ENCODE measurements at regions not wholly inside any gene's neighbourhood (a gene's known extent, or its start where the extent isn't known, plus 50 kb on each side); places are given as distances from the start of the nearest gene placed in this dataset.

- H3K4me1 Mint-ChIP-seq (ENCODE audit: low read depth) = no peaks in the 10 kb centered on the region
- H3K9me3 Mint-ChIP-seq = peaks cover 54% of the 10 kb centered on the region
- no peaks in the 10 kb centered on the region; the same call in 1 of the 2 replicates for H3K27me3 Mint-ChIP-seq (ENCODE audit: insufficient read depth)
- TF ChIP-seq CTCF (IDR thresholded peaks at IDR 0.05) = no peak
- peaks cover 13% of the 10 kb centered on the region for H3K36me3 Mint-ChIP-seq (ENCODE audit: low read depth)
- DNase-seq = no peak
- no peak overlapping the region for H3K4me3 Mint-ChIP-seq
- no peak overlapping the region for H3K27ac Mint-ChIP-seq
Observed at GRCh38 chr22:49489821-49490220, 337.9 kb downstream of the BRD1 start.

- H3K36me3 Mint-ChIP-seq (ENCODE audit: low read depth) = peaks cover 14% of the 10 kb centered on the region
- H3K27ac Mint-ChIP-seq = no peak overlapping the region
- no peaks in the 10 kb centered on the region for H3K4me1 Mint-ChIP-seq (ENCODE audit: low read depth)
- TF ChIP-seq CTCF (IDR thresholded peaks at IDR 0.05) = no peak
- no peaks in the 10 kb centered on the region; the same call in 1 of the 2 replicates for H3K27me3 Mint-ChIP-seq (ENCODE audit: insufficient read depth)
- H3K4me3 Mint-ChIP-seq = no peak overlapping the region
- peaks cover 57% of the 10 kb centered on the region for H3K9me3 Mint-ChIP-seq
- no peak for DNase-seq
Observed at GRCh38 chr22:49488943-49489342, 338.7 kb downstream of the BRD1 start.

GRCh38 chr22:49487950-49488349 is 339.7 kb downstream of the BRD1 start:
- peaks cover 14% of the 10 kb centered on the region for H3K36me3 Mint-ChIP-seq (ENCODE audit: low read depth)
- no peaks in the 10 kb centered on the region for H3K4me1 Mint-ChIP-seq (ENCODE audit: low read depth)
- H3K4me3 Mint-ChIP-seq = no peak overlapping the region
- no peak for TF ChIP-seq CTCF (IDR thresholded peaks at IDR 0.05)
- no peak overlapping the region for H3K27ac Mint-ChIP-seq
- H3K27me3 Mint-ChIP-seq (ENCODE audit: insufficient read depth) = no peaks in the 10 kb centered on the region; the same call in 1 of the 2 replicates
- DNase-seq = no peak
- H3K9me3 Mint-ChIP-seq = peaks cover 59% of the 10 kb centered on the region

- no peaks in the 10 kb centered on the region for H3K4me1 Mint-ChIP-seq (ENCODE audit: low read depth)
- no peak overlapping the region for H3K4me3 Mint-ChIP-seq
- peaks cover 9% of the 10 kb centered on the region; the same call in 1 of the 2 replicates for H3K36me3 Mint-ChIP-seq (ENCODE audit: low read depth)
- peaks cover 2% of the 10 kb centered on the region; the same call in 1 of the 2 replicates for H3K27me3 Mint-ChIP-seq (ENCODE audit: insufficient read depth)
- no peak overlapping the region for H3K27ac Mint-ChIP-seq
- DNase-seq = no peak
- no peak for TF ChIP-seq CTCF (IDR thresholded peaks at IDR 0.05)
- H3K9me3 Mint-ChIP-seq = peaks cover 54% of the 10 kb centered on the region
Observed at GRCh38 chr22:49486225-49486624, 341.4 kb downstream of the BRD1 start.

- Mint-ChIP-seq H3K9me3 (peaks cover 63% of the 10 kb centered on the region), H3K36me3 (ENCODE audit: low read depth) (peaks cover 5% of the 10 kb centered on the region; the same call in 1 of the 2 replicates), H3K4me3 (no peak overlapping the region), H3K27me3 (ENCODE audit: insufficient read depth) (peaks cover 2% of the 10 kb centered on the region; the same call in 1 of the 2 replicates), H3K4me1 (ENCODE audit: low read depth) (no peaks in the 10 kb centered on the region), H3K27ac (no peak overlapping the region)
- no peak for DNase-seq
- no peak for TF ChIP-seq CTCF (IDR thresholded peaks at IDR 0.05)
Observed at GRCh38 chr22:49483946-49484345, 343.7 kb downstream of the BRD1 start.
